Hematopoietic multipotent progenitor cell treated with erythropoietin and hydrocortisone succinate and interleukin-3 and kit ligand, for 17 days (in vitro differentiated cells): ENCODE measurements at regions not wholly inside any gene's neighbourhood (a gene's known extent, or its start where the extent isn't known, plus 50 kb on each side); places are given as distances from the start of the nearest gene placed in this dataset.
"Not testable (repeated sequence)": the region's sequence is repeated elsewhere in the genome, so short reads cannot be mapped to it uniquely, and the experiment has no call there.

Experiments
- DNase-seq: peaks from one replicate; pipeline ENCODE4 v3.0.0-alpha.2; 2015; ENCODE audit warnings: low spot score

GRCh38 chr2:7724336-7724735 lies 807.1 kb downstream of the RNF144A start:
- no peak for DNase-seq

GRCh38 chr2:7725171-7725849 lies 808.1 kb downstream of the RNF144A start:
- no peak for DNase-seq

GRCh38 chr2:7725850-7726242 lies 808.6 kb downstream of the RNF144A start:
- no peak for DNase-seq

GRCh38 chr2:7726989-7727388 lies 809.8 kb downstream of the RNF144A start:
- DNase-seq = no peak

- no peak for DNase-seq
Measured at GRCh38 chr2:7728388-7728787, 811.2 kb downstream of the RNF144A start.

- DNase-seq = no peak
Measured at GRCh38 chr2:7730449-7730848, 813.2 kb downstream of the RNF144A start.

GRCh38 chr2:7730990-7731389 lies 813.8 kb downstream of the RNF144A start:
- no peak for DNase-seq

GRCh38 chr2:7732497-7732896 lies 815.3 kb downstream of the RNF144A start:
- no peak for DNase-seq

- no peak for DNase-seq
Measured at GRCh38 chr2:7736646-7737305, 819.6 kb downstream of the RNF144A start.

GRCh38 chr2:7738596-7738995 lies 821.4 kb downstream of the RNF144A start:
- no peak for DNase-seq

GRCh38 chr2:7740114-7740513 lies 822.9 kb downstream of the RNF144A start:
- no peak for DNase-seq

GRCh38 chr2:7742301-7742700 lies 825.1 kb downstream of the RNF144A start:
- no peak for DNase-seq

GRCh38 chr2:7744827-7745226 lies 827.6 kb downstream of the RNF144A start:
- DNase-seq = no peak

- DNase-seq = no peak
Measured at GRCh38 chr2:7745369-7745768, 828.2 kb downstream of the RNF144A start.

GRCh38 chr2:7748717-7749415 lies 831.7 kb downstream of the RNF144A start:
- no peak for DNase-seq

- no peak for DNase-seq
Measured at GRCh38 chr2:7749895-7750559, 832.8 kb downstream of the RNF144A start.

- DNase-seq = no peak
Measured at GRCh38 chr2:7752291-7752690, 835.1 kb downstream of the RNF144A start.

GRCh38 chr2:7753777-7754176 lies 836.6 kb downstream of the RNF144A start:
- DNase-seq = no peak

- no peak for DNase-seq
Measured at GRCh38 chr2:7755879-7756278, 838.7 kb downstream of the RNF144A start.

GRCh38 chr2:7758073-7758759 lies 841.0 kb downstream of the RNF144A start:
- DNase-seq = no peak

- no peak for DNase-seq
Measured at GRCh38 chr2:7759898-7760297, 842.7 kb downstream of the RNF144A start.

- DNase-seq = not testable (repeated sequence)
Measured at GRCh38 chr2:7763418-7763817, 846.2 kb downstream of the RNF144A start.
